ENCODE measurements at regions not wholly inside any gene's neighbourhood (a gene's known extent, or its start where the extent isn't known, plus 50 kb on each side); places are given as distances from the start of the nearest gene placed in this dataset.

- no peak for DNase-seq (ENCODE audit: low read depth)
Measured at GRCh38 chr2:120866071-120866470, 130.4 kb downstream of the GLI2 start.

DNA sequence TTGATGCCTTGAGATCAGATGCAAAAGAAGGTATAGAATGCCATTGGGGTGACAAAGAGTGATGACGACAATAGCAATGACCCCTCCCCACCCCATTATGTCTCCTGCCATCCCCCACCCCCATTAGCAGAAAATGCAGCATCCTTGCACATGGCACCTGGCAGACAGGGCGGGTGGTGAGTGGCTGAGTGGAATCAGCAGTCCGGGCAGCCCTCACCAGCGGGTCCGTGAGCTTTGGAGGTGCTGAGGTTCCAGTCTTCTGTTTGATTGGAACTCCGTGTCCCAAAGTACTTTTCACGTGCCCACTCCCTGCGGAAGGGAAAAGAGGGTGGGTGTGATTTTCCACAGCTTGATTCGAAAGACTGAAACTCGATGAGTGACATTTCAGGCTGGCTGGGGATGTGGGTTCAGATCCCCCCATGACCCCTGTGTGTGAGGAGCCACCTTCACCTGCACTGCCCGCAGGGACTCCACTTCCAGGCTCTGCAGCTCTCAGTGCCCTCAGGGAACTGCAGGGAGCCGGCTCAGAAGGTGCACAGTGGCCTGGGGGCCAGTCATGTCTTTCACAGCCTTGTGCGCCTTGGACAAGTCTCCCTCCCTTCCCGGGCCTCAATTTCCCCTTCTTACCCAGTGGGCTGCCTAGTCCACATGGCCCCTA, 130.9 kb downstream of the GLI2 start:
- DNase-seq (ENCODE audit: low read depth), result no peak

GRCh38 chr2:120867290-120868241, 131.9 kb downstream of the GLI2 start:
- DNase-seq (ENCODE audit: low read depth), result no peak

GRCh38 chr2:120868366-120868765, 132.7 kb downstream of the GLI2 start:
- DNase-seq (ENCODE audit: low read depth), result no peak

DNA sequence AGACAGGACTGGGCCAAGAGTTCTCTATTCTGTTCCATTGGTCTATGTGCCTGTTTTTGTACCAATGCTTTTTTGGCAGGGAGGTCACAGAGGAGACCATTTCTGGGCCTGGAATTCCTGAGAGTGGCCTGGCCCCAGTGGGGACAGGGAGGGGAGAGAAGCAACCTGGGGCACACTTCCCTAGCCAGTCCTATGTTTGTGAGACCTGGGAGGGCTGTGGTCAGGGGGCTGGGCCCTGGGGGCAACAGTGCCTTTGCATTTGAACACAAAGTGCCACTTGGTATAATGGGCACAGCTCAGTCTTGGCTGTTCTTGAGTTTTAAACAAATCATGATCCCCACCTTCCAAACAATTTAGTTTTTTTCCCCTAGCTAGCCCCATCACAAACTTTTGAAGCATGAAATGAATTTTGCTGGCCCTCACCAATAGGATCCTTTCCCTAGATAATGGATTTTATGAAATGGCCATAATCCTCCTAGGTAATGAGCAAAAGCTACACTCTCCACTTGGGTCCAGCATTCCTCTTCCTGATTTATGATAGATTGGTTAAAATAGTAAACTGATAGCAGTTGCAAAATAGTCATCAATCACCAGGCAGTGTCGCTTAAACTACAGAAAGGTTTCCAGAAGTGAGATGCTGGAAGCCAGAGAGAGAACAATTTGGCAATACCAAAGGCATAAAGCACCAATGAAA, 133.5 kb downstream of the GLI2 start:
- DNase-seq (ENCODE audit: low read depth), result no peak

DNA sequence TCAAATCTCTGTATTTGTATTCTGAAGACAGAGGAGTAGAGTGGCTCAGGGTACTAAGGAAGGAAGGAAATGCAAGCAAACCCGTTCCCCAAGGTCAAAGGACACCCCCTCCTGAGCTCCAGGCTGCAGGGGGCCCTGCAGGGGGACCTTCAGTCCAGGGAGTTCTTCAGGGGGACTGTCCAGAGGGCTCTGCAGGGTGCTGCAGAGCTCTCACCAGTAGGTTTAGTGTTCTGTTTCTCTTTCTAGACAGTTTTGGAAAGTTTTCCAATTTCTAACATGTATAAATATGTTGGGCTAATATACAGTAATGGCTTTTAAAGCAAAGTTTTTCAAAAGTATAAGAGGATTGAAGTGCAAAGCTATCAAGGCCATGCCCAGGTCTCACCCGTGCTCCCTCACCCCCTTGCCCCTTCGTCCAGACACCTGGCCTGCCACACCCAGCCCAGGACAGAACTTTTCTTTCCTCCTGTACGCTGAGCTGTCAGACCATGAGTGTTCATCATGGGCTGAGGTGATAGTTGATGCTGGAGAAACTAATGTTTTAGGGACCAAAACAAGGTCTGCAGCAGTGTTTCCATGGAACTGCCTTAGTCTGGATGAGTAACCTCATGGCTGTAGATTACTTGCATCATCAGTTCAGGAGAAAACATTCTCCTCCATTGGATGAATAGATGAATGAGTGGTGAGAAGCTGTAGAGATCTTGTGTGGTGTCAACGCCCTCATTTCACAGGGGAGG, 134.2 kb downstream of the GLI2 start:
- no peak for DNase-seq (ENCODE audit: low read depth)

DNA sequence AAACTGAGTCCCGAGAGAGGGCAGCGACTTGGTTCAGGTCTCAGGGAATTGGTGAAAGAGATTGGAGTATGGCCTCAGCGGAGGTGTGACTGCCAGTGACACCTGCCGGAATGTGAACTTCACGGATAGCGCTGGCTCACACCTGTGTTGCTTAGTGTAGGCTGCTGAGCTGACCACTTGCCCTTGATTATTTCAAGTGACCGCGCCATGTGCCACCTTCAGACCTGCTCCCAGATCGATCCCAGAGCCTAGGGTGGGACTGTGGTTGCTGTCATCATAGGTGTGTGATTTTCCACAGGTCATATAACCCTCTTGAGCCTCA, 134.8 kb downstream of the GLI2 start:
- no peak for DNase-seq (ENCODE audit: low read depth)

DNA sequence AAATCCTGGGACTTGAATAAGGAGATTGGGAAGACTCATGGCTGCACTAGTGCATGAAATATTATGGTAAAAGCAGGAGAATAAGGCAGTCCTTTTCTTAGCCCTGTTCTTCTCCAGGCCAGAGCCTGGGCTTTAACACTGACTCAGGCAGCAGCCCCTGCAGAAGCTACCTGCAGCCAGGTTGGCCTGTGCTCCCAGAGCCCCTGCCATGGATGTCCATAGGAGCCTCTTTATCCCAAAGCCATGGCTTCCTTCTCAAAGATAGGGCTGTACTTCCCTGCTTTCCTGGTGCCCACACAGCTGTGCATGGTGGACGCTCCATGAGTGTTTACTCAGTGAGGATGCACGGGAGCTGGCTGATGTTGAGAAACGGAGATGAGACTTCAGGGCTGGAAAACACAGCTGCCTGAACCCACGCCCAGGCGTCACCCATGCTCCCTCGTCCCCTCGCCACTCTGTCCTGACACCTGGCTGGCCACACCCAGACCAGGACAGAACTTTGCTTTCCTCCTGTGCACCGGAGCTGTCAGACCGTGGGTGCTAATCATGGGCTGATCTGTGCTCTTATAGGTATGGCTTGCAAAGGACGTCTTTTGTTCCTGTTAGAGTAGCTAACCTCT, 135.5 kb downstream of the GLI2 start:
- DNase-seq (ENCODE audit: low read depth), result no peak

- no peak for DNase-seq (ENCODE audit: low read depth)
Measured at GRCh38 chr2:120871881-120872620, 136.4 kb downstream of the GLI2 start.

DNA sequence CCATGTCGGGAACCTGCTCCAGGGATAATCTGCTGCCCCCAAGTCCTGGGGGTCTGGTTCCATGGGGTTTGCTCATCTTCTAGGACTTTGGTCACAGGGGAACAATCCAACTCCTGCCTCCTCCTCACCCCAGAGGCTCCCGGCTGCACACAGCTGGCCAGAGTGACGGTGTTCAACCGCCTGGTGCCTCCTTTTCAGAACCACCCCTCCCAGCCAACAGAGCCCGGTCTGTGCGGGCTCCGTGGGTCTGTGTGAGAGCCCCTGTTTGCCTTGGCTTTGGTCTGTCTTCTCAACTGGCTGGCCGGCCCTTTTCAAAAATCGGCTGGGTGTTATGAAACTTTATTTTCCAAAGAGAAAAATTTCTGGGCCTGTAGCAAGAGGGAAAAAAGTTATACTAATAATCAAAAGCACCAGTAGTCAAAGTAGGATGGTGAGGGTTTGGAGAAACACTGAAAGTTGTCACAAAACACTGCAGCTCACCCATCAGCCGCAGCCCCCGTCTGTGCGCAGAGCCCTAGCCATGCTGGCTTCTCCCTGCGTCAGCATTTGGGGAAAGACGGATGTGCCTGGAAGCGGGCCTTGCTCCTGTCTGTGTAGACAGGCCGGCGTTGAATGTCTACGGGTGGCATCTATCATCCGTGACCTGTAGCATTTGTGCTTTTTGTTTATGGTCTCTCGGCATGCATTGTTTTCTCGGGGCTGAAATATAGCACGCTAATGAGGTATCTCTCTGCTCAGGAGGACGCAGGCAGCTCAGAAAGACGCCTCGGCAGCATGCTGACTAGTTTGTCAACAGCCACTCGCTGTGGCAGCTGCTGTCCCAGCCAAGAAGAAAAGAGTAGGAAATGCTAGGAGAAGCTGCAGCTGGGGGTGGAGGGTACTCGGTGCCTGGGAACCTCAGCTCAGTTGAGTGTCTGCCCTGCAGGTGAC, 138.6 kb downstream of the GLI2 start:
- no peak for DNase-seq (ENCODE audit: low read depth)

DNA sequence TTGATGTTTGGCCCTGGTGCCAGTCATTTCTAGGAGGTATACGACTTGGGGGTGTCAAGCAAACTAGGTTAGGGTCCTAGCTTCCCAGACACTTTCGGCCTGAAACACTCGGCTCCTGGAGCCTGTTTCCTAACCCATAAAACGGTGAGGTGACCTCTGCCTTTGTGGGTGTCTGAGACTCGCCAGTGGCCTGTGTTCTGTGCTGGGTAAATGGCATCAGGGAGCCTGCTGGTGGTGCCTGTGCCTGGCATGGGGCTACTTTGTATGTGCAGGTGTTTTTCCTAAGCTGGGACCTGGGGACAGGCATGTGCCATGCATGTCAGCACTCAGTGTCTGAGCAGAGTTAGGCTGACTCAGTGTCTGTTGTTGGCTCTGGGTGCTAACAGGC, 139.2 kb downstream of the GLI2 start:
- DNase-seq (ENCODE audit: low read depth), result no peak

DNA sequence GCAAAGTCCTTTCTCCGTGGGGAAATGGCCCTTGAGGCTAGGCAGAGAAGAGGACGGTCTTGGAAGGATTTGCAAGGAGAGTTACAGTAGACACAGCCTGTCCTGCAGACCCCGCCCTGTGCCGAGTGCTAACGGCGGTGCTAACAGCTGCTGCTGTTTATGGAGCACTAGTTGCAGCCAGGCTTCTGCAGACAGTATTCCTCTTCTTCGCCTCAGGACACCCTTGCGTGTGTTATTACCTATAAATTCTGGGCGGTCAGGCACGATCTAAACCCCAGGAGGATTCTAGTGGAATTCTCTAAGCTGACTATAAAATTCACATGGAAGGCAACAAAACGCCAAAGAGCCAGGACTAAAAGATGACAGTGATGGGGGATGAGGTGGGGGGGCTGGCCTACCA, 139.8 kb downstream of the GLI2 start:
- no peak for DNase-seq (ENCODE audit: low read depth)

- no peak for DNase-seq (ENCODE audit: low read depth)
Measured at GRCh38 chr2:120876526-120877280, 141.0 kb downstream of the GLI2 start.

- DNase-seq (ENCODE audit: low read depth), result no peak
Measured at GRCh38 chr2:120877409-120877808, 141.7 kb downstream of the GLI2 start.

DNA sequence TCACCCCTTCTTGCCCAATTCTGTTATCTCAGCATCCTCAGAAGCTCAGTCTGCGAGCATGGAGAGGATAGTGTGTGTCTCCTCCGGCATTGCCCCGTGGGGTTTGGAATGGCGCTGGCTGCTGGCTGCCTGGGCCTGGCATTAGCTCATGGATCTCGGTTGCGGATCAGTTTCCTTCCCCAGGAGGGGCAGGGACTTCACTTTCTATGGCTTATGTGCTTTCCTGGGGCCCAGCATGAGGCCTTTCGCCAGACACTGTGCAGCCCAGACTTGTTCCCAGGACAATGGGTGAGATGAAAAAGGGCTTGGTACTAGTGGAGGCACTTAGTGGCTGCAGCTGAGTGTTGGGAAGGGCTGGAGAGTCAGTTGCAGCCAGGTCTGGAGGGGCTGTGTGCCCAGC, 143.3 kb downstream of the GLI2 start:
- DNase-seq (ENCODE audit: low read depth), result no peak

DNA sequence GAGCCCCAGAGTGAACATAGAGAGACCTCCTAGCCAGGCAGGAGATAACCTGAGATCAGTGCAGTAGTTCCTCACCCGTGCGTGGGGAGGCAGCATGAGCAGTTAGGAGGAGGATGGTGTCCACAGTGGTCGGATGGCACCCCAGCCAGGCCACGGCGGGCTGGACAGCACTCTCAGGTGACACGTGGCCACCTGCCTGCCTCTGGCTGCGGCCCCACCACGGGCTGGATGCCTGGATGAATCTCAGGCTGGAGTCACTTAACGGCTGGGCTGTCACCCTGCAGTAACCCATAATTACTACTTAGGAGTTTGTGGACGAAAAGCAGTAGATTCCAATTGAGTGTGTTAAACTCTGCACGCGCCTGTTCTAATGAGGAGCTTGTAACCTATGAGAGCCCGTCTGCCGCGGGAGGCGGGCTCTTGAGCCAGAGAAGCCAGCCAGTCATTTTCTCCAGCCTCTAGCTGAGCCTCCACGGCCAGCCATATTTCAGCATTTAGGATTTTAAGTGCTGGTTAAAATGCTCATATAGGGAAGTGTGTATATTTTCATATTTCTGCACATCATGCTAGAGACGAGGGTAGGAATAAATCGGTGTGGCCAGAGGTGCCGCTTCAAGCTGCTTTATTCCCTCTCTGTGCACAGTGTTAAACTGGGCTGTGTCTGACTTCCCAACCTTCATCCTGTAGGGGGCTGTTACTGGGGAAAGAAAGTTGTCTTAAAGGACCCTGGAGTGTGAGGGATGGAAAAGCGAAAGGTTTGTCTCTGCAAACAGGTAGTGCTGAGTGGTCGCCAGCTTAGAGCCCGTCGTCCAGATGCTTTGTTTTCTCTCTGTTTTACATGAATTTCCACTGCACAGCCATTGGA, 144.0 kb downstream of the GLI2 start:
- no peak for DNase-seq (ENCODE audit: low read depth)

DNA sequence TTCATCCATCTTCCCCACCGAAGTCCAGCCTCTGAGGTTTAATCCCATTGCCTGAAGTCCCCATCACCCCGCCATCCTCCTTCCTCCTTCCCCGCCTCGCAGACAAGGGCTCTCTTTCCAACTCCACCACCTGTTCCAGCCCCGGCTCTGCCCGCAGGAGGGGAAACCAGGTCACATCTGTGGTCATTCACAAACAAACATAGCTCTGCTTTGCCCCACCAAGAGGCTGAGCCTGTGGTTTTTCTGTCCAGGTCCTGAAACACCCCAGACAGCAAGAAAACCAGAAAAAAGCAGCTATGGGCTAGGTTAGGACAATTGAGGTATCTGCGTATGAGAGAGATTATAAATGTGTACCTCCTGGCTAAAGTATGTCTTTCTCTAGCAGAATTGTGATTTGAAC, 144.7 kb downstream of the GLI2 start:
- no peak for DNase-seq (ENCODE audit: low read depth)

All from T follicular helper cell (primary cell).